GM18519 (cell line): ENCODE measurements at regions not wholly inside any gene's neighbourhood (a gene's known extent, or its start where the extent isn't known, plus 50 kb on each side); places are given as distances from the start of the nearest gene placed in this dataset.
"Not testable (repeated sequence)": the region's sequence is repeated elsewhere in the genome, so short reads cannot be mapped to it uniquely, and the experiment has no call there.

Source experiments
- ATAC-seq: cut with Tn5 transposase; IDR thresholded peaks from one replicate; pipeline ENCODE4 v1.9.1; 2021; ENCODE audit warnings: mild to moderate bottlenecking, moderate library complexity; ENCODE audit not compliant: unreplicated experiment, low FRiP score

- ATAC-seq, result no peak
Observed at GRCh38 chr6:8181951-8182845, 79.8 kb upstream of the EEF1E1 start.

- no peak for ATAC-seq
Observed at GRCh38 chr6:8181160-8181881, 79.0 kb upstream of the EEF1E1 start.

DNA sequence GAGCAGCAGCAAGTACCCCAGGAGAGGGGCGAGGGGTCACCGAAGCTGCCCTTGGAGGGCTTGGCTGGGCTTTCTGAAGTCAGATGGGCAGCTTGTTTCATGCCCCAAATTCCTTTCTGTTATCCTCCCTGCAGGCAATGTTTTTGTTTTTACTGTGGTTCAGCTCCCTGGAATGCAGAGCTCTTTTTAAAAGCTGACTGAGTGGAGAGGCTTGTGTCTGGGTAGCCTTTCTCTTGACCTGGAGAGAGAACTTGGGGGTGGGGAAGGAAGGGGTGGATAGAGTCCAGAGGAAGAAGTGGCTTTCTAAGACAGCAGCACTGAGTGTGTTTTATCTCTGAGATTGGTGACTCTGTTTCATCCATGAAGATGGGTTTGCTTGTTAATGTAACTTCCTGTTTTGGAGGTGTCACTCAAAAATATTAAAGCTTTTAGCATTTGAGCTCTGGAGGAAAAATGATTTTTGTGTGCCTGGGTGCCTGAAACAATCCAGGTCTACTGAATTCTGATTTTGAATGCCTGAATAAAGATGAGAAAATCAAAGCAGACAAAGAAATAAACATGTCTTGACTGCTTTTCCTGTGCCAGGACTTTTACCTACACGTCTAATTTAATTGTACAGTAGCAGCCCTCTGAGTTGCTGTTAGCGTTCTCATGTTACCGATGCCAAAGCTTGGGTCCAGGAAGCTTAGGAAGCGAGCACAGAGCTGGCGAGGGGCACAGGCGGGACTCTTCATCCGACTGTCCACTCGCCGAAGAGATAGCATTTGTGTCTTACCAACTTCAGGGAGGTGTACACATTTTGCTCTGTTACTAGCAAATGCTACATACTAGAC, 78.2 kb upstream of the EEF1E1 start:
- no peak for ATAC-seq

DNA sequence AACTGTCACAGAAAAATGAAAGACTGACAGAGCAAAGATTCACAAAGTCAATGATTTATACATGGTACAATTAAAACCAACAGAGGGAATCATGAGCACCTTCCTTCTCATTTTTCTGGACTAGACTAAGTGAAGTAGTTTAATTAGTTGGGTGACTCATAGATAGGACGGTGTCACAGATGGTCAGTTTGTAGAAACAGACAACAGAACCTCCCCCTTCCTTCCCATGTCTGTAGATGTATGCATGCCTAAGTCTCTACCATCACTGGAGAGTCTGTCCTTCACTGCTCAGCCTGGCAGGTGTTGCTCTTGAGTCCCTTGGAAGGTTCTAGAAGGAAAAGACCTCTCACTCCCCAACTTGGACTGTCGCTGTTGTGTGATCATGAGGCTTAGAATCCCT, 75.4 kb upstream of the EEF1E1 start:
- ATAC-seq, result no peak

DNA sequence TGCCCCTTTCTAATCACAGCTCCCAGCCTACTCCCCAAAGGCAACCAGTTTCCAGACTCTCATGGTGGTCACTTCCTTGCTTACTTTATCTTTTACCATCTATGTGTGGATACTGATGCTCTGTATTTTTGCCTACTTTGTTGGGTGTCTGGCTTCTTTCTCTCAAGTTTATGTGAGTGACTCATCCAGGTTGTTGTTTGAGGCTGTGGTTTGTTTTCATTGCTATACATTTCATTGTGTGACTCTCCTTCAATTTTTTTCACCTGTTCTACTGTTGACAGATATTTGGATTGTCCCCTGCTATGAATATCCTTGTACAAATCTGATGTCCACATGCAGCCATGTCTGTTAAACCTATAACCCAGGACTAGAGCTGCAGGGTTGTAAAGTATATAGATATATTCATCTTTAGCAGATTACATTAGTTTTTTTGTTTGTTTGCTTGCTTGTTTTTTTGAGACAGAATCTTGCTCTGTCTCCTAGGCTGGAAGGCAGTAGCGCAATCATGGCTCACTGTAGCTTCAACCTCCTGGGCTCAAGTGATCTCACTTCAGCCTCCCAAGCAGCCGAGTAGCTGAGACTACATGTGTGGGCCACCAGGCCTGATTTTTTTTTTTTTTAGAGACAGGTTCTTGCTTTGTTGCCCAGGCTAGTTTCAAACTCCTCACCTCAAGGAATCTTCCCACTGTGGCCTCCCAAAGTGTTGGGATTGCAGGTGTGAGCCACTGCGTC, 72.9 kb upstream of the EEF1E1 start:
- ATAC-seq, result no peak

GRCh38 chr6:8174571-8174970, 72.2 kb upstream of the EEF1E1 start:
- no peak for ATAC-seq

GRCh38 chr6:8172530-8172929, 70.2 kb upstream of the EEF1E1 start:
- no peak for ATAC-seq

DNA sequence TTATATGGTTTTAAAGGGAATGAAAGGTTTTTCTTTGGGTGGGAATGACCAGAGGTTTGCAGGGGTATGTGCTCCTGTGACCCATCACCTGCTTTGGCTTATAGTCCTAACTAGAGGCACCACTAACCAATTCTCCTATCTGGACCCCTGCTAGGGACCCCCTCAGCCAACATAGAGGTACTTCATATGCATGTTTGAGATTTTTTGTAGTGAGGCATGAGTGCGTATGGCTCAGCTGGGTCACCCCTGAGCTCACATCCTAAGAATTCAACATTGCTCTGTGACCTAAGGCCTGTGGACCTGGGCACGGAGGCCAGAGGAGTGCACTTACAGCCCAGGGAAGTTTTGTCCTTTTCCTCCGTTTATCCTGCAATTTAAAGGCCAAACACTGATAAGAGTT, 68.4 kb upstream of the EEF1E1 start:
- no peak for ATAC-seq

DNA sequence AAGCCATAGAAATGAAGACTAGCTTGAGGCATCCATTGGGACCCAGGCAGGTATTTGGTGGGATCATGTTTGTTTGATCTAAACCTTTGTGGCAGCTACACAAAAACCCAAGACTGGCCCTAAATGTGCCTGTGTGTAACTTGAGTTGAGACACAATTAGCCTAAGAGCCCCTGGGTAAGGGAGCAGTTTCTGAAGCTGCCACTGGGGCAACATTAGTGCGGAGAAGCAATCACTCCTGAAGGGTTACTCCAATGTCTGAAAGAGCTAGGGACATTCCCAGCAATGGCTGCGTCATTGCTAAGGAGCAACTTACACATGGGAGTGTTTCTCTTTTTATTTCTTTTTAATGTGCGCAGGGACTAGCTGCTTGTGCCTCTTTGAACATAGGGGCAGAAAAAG, 67.9 kb upstream of the EEF1E1 start:
- no peak for ATAC-seq

- ATAC-seq, result no peak
Observed at GRCh38 chr6:8166156-8166555, 63.8 kb upstream of the EEF1E1 start.

- ATAC-seq, result not testable (repeated sequence)
Observed at GRCh38 chr6:8165008-8165407, 62.7 kb upstream of the EEF1E1 start.

- ATAC-seq, result not testable (repeated sequence)
Observed at GRCh38 chr6:8164281-8164680, 61.9 kb upstream of the EEF1E1 start.

- ATAC-seq, result no peak
Observed at GRCh38 chr6:8159966-8160365, 57.6 kb upstream of the EEF1E1 start.

DNA sequence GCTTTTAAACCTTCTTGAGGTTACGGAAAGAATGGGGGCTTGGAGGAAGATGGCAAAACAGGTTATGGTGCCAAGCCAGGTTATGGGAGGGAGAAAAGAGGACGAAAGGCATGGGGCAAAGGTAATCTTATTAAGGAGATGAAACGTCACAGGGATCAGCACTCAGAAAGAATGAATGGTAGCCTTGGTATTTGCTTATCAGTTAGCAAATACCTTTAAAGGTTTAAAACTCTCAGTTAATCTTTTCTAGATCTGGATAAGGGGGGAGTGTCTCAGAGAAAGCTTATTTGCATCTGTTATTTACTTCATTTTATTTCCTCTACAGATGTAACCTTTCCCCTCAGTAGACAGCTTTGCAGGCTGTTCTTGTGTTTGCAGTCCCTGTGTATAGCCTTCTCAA, 55.5 kb upstream of the EEF1E1 start:
- no peak for ATAC-seq

DNA sequence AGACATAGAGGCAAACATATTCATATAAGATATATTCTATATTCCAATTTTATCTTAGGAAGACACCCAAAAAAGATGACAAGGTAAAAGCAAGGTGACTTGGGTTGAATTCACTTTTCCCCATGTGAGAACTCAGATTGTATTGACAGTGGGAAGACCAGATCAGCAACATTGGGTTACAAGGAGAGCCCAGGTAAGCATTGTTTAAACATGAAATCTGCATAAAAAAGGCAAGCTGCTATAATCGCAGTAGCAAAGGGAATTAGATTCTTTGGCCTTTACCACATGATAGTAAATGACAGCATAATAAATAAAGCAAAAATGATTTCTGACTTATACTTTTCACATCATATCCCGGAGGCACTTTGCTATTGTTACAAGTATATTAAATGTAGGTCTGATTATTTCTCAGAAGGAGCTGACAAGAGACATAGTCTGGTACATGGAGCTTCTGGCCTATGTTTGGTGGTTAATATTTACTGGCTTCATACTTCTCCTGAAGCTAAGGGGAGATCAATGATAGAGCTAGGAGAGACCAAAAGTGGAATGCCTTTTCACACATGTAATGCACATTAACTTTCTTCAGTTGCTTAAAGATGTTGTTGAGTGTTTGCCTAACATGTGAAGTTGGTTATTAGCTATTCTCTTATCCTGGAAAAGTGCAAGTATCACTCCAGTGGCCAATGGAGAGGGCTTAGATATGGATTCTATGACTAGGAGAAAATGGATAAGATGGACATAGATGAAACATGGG, 53.1 kb upstream of the EEF1E1 start:
- ATAC-seq, result no peak
